H1 (cell line): ENCODE measurements at regions not wholly inside any gene's neighbourhood (a gene's known extent, or its start where the extent isn't known, plus 50 kb on each side); places are given as distances from the start of the nearest gene placed in this dataset.

Source experiments
- EZH2 ChIP-seq: fragments of 200-600 bp; sonication (generic); IDR thresholded peaks from 2 replicates; pipeline ENCODE4 v1.7.1; 2012; ENCODE audit warnings: low read depth, mild to moderate bottlenecking, moderate library complexity, low read length, inconsistent platforms; ENCODE audit not compliant: severe bottlenecking
- GTF2F1 ChIP-seq: IDR thresholded peaks from 2 replicates; pipeline ENCODE4 v1.6.1; 2012; ENCODE audit warnings: low read depth, low read length, improper control_type of control experiment, borderline replicate concordance
- POLR2A ChIP-seq, 2 experiments: IDR thresholded peaks; 1 replicate in 1 of 2; 2 replicates in 1 of 2; pipeline ENCODE4 v1.6.1; 2011; ENCODE audit warnings: low read depth in 2 of 2, low read length in 2 of 2, mild to moderate bottlenecking in 2 of 2; ENCODE audit errors: control extremely low read depth in 1 of 2
- POLR2AphosphoS5 ChIP-seq: IDR thresholded peaks from 2 replicates; pipeline ENCODE4 v1.6.1; 2011; ENCODE audit warnings: low read depth, low read length
- RNF2 ChIP-seq: fragments of 200-900, 300-1000 bp; sonication (generic); IDR thresholded peaks from 2 replicates; pipeline ENCODE4 v1.7.1; 2016; ENCODE audit warnings: borderline replicate concordance, low read depth, mild to moderate bottlenecking, antibody characterized with exemption, low read length; ENCODE audit not compliant: poor library complexity, severe bottlenecking; ENCODE audit errors: missing control alignments
- SP2 ChIP-seq: IDR thresholded peaks from 2 replicates; pipeline ENCODE4 v1.6.1; 2012; ENCODE audit warnings: mild to moderate bottlenecking, low read length, inconsistent platforms
- SUZ12 ChIP-seq: fragments of 200-600 bp; sonication (generic); IDR thresholded peaks from 2 replicates; pipeline ENCODE4 v1.6.1; 2012; ENCODE audit warnings: mild to moderate bottlenecking, inconsistent platforms, low read length, moderate library complexity, mixed read lengths
- TF ChIP-seq, protein P1 (sequence below), 3 experiments: IDR thresholded peaks; 1 replicate in 2 of 3; 2 replicates in 1 of 3; pipeline versions ENCODE4 v1.5.1 to v1.6.1; 2011; ENCODE audit warnings: low read length in 3 of 3, mild to moderate bottlenecking in 3 of 3, inconsistent platforms in 2 of 3, low read depth in 1 of 3, moderate library complexity in 1 of 3; ENCODE audit not compliant: insufficient read depth in 1 of 3; ENCODE audit errors: control extremely low read depth in 1 of 3

DNA sequence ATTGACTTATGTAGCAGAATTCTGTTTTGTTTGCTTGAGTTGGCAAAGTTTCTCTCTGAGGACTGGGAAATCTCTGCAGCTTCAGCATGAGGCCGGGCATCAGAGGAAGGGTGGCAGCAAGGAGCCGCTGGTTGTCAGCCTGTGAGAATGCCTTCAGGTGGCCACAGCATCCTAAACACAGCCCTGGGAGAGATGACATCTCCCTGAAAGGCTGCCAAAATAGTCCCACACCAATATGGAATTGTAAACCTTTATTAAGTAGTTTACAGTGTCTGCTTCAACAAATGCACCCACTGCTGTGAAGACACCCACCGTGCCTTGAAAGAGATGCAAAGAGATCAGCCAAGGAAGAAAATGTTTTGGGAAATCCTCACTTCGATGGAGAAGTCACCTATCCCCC lies 609.7 kb upstream of the ARRDC4 start:
- no peak for TF ChIP-seq POLR2A (IDR thresholded peaks at IDR 0.05; ENCODE audit: control extremely low read depth in 1 of 2, low read depth in 2 of 2, low read length in 2 of 2)
- no peak for TF ChIP-seq RNF2
- no peak for TF ChIP-seq POLR2AphosphoS5
- TF ChIP-seq EZH2 = no peak
- TF ChIP-seq GTF2F1 = no peak
- no peak for TF ChIP-seq SP2
- no peak for TF ChIP-seq SUZ12
- TF ChIP-seq, protein P1, sequence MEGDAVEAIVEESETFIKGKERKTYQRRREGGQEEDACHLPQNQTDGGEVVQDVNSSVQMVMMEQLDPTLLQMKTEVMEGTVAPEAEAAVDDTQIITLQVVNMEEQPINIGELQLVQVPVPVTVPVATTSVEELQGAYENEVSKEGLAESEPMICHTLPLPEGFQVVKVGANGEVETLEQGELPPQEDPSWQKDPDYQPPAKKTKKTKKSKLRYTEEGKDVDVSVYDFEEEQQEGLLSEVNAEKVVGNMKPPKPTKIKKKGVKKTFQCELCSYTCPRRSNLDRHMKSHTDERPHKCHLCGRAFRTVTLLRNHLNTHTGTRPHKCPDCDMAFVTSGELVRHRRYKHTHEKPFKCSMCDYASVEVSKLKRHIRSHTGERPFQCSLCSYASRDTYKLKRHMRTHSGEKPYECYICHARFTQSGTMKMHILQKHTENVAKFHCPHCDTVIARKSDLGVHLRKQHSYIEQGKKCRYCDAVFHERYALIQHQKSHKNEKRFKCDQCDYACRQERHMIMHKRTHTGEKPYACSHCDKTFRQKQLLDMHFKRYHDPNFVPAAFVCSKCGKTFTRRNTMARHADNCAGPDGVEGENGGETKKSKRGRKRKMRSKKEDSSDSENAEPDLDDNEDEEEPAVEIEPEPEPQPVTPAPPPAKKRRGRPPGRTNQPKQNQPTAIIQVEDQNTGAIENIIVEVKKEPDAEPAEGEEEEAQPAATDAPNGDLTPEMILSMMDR (IDR thresholded peaks at IDR 0.05; ENCODE audit: control extremely low read depth in 1 of 3, insufficient read depth in 1 of 3, low read depth in 1 of 3, low read length in 3 of 3) = no peak
